GM21390 (cell line): ENCODE measurements at regions not wholly inside any gene's neighbourhood (a gene's known extent, or its start where the extent isn't known, plus 50 kb on each side); places are given as distances from the start of the nearest gene placed in this dataset.
"Not testable (repeated sequence)": the region's sequence is repeated elsewhere in the genome, so short reads cannot be mapped to it uniquely, and the experiment has no call there.

Source experiments
- ATAC-seq: cut with Tn5 transposase; IDR thresholded peaks from one replicate; pipeline ENCODE4 v1.9.1; 2021; ENCODE audit not compliant: unreplicated experiment

DNA sequence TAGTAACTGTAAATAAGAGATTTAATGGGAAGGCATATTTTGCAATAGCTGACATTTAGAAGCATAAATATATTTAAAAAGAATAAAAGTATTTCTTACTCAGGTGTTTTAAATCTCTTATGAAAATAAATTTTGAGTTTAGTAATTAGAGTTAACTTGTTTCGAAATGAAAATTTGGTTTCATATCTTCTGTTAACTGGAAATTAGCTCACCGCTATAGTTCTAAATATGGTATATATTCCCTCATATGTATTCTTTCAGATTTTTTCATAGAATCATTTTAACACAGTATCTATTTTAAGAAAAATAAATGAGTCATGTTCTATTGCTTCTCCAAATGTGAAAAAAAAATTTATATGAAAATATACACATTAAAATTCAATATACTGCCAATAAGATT is 434.1 kb downstream of the DTWD2 start:
- ATAC-seq = no peak

DNA sequence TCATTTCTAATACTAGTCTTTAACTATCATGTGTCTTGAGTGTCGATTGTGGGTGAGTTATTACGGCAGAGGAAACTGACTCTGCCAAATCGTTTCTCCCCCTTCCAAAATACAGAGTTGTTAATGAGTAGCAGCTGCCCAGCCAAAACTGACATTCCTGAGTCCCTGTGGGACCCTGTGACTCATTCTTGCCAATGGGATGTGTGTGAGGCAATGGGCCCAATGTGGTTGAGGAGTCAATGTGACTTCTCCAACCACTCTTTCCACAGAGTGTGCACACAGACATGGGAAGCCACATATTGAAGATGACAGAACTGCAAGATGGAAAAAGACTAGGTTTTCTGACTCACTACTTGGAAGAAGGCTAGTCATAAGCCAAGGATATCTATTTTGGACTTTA is 434.7 kb downstream of the DTWD2 start:
- ATAC-seq = no peak

DNA sequence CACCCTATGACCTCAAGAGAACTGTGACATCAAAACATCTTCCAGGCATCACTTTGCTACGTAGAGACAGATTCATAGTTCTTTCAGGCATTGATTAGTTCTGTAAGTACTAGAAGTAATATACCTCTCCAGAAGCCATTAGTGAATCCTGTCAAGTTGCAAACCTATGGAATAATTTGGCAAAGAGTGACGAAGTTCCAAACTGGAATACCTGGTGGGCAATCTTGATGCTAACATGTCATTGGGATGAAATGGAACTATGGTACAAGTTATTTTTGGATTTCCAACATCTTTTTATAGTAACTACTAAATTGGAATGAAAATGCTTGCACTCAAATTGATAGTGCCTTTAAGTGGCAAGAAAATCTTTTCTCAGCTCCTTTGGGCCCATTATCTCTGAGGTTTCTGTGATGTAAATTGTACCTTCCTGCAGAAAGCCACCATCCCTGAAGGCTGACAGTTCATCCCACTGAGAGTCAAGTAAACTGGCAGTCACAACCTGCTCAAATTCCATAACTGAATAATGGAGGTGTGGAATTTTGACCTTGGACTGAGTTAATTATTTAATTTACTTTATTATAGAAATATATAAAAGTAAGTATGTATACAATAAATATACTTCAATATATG is 435.5 kb downstream of the DTWD2 start:
- no peak for ATAC-seq

DNA sequence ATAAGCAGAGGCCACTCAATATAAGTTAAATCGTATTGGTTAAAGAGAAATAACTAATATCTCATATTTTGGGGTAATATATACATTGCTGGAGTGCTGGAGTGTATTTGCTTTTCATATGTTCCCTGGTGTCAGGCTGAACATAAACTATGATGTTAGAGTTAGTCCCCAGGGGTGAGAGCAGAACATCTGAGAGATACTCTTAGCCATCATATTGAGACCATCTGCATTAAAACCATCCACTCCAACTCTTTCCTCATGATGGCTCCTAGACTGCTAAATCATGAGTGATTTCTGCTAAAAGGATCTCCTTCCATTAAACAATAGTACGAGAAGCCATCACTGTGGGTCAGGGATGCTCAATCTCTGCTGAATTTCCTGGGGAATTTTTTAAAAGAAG is 436.2 kb downstream of the DTWD2 start:
- no peak for ATAC-seq

DNA sequence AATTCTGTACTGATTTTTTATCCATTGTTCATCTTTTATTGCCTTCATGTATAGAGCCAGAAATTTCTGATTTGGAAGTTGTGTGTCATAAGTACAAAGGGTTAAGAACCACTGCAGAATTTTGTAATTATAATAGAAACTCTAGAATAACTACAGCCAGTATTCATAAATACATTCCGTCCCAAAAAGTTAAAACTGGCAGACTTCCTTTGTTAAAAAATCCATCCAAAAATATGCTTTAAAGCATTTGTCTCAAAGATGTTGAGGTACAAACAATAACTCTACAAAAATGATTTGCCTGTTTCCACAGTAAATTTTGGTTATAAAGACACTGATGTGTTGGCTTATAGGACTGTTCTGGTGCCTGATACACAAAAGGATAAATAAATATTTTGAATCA is 436.6 kb downstream of the DTWD2 start:
- ATAC-seq = no peak

DNA sequence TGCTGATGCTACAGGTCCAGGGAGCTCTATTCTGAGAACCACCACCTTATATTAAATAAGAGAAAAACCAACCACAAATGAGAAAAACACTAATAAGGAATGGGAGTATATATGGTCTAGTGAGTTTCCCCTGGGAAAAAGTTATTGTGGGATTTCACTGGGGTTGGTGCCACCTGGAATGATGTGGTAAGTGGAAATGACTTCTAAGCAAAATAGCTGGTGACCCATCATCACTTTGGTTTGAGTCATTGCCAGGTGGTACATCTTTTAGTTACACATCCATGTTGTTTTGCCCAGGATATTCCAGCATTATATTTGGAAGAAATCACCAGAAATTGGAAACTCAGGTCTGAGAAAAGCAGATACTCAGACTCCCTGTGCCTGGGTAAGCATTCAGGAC is 437.3 kb downstream of the DTWD2 start:
- no peak for ATAC-seq

DNA sequence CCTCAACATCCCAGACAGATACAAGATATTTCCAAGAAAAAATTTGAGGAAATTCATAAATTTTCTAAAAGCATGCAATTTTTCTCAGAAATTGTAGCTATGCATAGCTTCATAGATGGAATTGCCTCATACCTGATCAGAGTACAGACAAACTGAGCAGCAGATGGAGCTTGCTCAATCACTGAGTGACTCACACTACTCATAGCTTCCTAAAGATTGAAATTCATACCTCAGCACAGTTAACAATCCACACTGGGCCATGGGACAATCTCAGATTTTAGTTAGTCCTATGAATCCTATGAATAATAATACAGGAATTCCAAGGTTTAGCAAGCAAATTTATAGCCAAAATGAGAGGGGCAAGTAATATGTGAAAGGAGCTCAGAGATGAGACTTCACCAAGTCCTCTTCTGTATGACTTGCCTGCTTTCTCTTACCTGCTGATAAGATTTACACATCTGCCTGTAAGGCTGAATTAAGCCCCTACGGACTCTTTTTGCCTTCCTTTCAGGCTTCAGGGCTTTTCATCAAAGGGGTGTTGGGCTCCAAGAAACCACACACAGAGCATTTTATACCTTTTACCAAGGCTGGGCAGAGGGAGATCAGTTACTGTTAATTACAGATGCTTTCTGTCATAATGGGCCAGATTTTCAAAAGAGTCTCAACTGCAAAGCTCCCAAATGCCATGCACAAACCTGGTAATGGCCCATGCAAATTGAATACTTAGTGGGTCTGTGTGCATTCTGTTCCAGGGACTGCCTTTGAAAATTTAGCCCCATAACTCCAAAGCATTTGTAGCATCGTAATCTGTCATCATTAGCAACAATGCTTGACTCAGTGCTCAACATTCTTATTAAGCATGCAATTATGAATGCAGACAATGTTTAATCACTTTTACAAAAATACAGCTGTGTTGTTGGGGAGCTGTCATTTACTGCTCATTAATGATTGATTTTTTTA is 439.3 kb downstream of the DTWD2 start:
- ATAC-seq = no peak

DNA sequence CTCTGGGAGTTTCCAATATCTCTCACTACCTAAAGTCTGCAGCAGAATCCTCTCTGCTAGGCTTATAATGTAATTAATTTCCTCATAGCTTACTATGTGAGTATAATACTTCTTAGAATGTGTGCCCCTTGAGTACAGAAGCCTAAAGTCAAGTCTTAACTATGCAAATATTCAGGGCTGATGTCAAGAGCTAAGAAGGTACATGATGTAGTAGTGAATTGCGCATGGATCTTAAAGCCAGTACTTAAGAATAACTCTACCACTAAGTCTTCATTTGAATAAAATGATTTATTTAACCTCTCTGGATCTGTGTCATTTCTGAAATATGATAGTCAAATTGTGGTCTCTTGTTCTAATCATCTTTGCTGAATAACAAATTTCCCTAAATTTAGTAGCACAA is 442.9 kb downstream of the DTWD2 start:
- ATAC-seq = no peak

DNA sequence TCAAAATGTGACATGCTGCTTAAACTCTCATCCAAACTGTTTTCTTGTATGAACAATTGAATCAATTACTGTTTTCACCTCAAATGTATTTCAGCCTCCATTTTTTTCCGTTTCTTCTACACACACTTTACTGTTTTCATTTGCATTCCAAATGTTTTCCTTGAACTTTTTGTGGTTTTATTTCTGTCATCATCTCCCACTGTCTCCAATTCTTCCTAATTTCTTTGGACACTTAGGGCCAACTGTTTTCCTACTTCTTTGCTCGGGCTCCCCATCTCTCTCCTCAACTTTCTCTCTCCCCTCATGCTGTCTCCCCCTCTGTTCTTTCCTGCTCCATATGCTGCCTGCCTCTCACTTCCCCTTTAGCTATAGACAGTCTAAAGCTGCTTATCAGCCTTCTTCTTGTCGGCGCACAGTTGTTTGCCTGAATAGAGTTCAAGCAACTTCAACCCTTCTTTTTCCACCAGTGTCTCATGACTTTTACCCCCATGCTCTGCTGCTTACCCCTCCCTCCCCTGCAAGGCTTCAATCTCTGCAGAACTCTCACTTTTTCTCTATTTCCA is 443.4 kb downstream of the DTWD2 start:
- no peak for ATAC-seq

DNA sequence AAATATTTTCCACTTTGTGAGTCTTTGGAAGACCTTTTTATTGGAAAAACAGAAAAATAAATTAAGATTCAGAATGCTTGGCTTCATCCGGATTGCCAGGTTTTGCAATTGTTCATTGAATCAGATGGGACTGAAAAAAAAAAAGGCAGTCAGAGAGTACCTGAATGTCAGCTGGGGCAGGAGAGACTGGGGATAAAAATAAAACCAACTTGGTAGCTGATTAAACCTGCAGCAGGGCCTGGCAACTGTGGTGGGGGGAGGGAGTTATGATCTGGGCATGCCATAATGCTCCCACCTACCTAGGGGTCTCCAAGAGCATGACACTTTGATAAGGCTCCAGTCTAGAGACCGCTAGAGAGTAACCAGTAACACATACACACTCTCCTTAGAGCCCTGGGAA is 454.4 kb downstream of the DTWD2 start:
- ATAC-seq = no peak

DNA sequence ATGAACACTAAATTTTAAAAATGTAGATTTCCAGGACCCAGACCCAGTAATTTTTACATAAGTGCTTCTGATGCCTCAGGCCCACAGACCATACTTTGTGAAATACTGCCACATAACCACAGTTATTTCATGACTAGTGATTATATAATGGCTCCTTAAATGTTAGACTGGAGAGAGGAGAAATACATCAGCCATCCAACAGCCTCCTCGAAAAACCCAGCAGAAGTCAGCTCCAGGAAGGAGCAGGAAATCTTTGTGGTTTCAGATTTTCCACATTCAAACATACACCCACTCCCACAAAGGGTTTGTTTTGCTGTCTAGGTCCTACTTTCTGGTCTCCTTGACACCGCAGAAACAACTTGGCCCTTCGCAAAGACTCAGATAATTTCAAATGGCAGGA is 455.2 kb downstream of the DTWD2 start:
- no peak for ATAC-seq

DNA sequence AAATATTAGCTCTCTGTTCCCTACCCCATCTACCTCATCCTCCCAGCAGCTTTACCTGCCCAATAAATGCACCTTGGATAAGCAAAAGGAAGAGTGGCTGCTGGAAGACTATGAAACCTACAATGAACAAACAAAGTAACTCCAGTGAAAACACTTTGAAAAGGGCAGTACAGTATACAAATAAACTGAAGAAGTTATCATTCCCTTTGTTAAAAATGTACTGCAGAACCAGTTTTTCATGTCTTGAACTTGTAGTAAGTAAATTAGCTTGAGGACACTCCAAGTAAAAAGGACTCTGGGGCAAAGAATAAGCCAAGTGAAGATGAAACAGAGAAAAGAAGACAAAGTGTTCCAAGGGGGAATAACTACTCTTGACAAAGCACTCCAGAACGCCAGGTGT is 457.1 kb downstream of the DTWD2 start:
- no peak for ATAC-seq

DNA sequence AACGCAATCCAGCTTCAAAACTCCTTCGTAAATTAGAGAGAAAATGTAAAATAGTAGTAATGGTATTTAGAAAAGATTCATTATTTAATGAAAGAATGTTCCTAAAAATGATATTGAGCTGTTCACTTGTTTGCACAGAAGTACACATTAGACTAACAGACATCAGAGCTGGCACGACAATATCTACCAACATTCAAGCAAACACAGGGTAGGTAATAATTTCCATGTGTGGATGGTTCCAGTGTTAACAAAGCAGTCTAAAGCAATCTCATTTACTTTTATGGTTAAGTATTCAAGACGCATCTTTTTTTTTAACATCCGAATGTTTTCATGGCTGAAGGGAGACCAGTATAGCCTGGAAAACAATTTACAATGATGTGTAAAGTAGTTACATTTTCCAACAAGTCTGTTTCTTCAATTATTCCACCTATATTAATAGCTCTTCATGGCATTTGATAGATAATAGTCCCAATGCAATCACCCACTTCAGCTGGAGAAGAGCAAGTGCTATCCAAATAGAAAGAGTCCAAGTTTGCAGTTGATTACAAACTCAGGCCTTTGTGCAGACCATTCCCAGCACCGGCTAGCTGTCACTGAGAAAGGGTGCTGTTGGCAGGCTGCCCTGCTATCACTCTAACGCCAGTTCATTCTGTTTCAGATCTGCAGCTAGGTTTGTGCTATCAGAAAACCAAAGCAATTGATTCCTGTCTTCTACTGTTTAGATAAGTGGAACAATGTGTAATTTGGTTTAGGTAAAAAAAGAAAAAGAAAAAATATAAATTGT is 458.8 kb downstream of the DTWD2 start:
- ATAC-seq = no peak

DNA sequence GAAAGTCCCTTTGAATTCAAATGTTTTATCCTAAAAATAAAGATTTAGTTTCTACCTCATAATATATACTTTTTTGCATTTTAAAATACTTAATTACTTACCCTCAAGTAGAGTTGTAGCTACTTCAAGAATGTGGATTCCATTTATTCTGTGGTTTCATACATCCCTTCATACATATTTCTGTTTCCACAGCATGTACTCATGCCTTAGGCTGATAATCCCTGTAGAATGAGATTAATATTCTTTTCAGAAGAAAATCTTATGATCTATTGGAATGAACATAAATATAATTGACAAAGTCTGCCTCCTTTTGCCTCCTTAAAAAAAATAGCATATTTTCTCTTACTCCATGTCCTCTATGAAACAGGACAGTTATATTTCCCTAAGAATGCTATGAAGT is 465.7 kb downstream of the DTWD2 start:
- ATAC-seq = no peak

DNA sequence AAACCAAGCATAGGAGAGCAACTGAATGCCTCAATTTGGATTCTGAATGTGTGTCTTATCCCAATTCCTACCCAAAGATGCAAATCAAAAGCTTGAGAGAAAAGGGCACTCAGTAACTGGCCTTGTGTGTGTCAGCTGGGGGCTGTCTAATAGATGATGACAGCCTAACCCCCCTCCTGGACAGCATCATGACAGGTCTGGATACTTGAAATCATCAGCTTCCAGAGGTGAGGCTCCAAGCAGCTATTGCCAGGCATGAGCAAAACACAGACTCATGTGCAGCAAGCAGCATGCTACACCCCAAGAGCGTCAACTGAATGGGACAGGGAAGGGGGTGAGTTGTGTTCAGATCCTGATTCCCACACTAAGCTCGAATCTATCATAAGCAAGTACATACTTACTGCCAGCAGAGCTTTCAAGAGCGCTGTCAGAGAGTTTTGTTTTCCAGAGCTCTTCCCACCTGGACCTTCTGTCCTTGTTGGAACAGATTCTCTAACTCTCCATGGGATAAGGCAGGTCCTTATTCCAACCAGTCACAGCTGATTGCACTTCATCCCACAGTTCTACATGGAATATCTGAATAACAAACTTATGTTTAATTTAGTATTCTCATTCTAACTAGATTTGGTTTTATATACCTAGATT is 467.5 kb downstream of the DTWD2 start:
- no peak for ATAC-seq

DNA sequence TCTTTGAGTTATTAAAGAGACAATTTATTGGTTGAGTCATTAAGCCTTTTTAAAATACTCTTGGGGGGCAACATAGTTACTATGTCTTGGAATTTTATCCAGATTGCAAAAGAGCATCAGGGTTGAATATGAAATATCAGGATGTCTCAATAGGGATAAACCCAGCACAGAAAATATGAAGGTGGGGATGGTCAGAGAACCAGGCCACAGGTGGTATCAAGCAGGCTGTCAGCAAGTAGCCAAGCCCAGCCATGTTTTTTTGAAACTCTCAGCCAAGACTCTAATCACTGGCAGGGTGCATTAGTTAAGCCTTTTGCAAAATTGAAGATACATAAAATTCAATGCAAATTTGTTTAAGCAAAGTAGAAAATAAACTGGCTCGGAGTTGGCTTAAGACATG is 468.9 kb downstream of the DTWD2 start:
- no peak for ATAC-seq

DNA sequence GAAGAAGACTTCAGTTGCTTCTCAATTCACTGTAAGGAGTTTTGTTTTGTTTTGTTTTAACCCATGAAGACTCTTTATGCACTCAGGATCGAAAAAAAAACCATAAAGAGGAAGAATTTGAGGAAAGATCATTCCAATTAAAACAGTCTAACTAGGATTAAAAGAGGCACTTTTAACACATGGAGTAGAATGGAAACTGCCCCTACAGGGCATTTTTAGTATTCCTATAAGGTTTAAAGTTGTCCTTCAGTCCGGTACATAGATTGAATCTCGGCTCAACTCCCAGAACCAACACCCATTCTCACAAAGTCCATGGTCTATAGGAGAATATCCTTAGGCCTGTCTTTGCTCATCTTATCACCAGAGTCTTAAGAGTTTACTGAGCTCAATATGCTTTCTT is 469.6 kb downstream of the DTWD2 start:
- no peak for ATAC-seq

DNA sequence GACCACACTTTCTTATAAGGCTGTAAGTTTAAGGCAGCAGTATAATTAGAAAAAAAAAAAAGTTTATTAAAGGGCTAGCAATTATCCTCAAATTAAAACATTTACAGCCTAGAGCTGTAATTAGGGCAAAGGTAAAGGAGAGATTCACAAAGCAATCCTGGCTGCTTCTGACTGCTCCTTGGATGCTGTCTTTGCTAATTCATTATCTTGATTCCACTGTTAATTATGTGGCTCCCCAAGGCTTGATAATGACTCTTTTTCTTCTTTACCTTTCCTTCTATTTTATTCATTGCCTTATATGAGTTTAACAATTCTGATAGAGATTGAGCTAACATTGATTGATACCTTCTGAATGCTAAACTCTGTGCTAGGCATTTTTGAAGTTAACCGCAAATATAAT is 476.5 kb downstream of the DTWD2 start:
- no peak for ATAC-seq

DNA sequence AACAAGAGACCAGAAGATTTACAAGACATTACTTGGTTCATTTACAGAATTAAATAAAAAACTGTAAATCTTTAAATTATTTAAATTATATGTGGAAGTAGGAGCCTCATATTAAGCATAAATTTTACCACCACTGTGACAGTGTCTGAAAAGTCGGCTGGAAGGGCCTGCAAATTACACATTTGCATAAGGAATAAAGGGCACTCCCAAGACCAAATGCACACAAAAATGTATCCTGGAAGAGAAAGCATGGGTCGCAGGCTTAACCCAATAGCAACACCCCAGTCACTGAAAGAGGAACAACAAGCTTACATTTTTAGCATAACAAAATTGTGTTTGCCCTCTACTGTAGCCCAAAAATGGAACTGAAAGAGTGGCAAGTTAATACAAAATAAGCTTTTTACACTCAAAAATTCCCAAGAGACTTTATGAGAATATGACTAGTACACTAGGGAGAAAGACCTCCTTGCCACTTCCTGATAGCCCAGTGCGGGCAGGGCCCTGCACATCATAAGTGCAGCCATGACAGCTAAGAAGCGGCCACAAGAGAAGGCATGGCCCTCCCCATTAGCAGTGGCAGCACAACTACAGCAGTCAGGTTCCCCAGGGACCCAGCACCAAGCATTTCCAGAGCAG is 482.0 kb downstream of the DTWD2 start:
- ATAC-seq = peak; percentile 90

DNA sequence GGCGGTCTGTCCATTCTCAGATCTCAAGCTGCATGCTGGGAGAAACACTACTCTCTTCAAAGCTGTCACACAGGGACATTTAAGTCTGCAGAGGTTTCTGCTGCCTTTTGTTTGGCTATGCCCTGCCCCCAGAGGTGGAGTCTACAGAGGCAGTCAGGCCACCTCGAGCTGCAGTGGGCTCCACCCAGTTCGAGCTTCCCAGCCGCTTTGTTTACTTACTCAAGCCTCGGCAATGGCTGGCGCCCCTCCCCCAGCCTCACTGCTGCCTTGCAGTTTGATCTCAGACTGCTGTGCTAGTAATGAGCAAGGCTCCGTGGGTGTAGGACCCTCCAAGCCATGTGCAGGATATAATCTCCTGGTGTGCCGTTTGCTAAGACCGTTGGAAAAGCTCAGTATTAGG is 486.1 kb downstream of the DTWD2 start:
- not testable (repeated sequence) for ATAC-seq
